ENCODE measurements at regions not wholly inside any gene's neighbourhood (a gene's known extent, or its start where the extent isn't known, plus 50 kb on each side); places are given as distances from the start of the nearest gene placed in this dataset.

GRCh38 chr10:128859738-128860386 lies 607.2 kb upstream of the MGMT start:
- no peak for DNase-seq (ENCODE audit: low read depth)

- DNase-seq (ENCODE audit: low read depth) = no peak
Observed at GRCh38 chr10:128860574-128860973, 606.5 kb upstream of the MGMT start.

- no peak for DNase-seq (ENCODE audit: low read depth)
Observed at GRCh38 chr10:128861018-128861901, 605.8 kb upstream of the MGMT start.

- no peak for DNase-seq (ENCODE audit: low read depth)
Observed at GRCh38 chr10:128863411-128863810, 603.6 kb upstream of the MGMT start.

- no peak for DNase-seq (ENCODE audit: low read depth)
Observed at GRCh38 chr10:128863823-128864405, 603.1 kb upstream of the MGMT start.

- DNase-seq (ENCODE audit: low read depth) = no peak
Observed at GRCh38 chr10:128864554-128865295, 602.3 kb upstream of the MGMT start.

GRCh38 chr10:128865436-128866195 lies 601.4 kb upstream of the MGMT start:
- DNase-seq (ENCODE audit: low read depth) = no peak

- DNase-seq (ENCODE audit: low read depth) = no peak
Observed at GRCh38 chr10:128866551-128866950, 600.5 kb upstream of the MGMT start.

GRCh38 chr10:128867210-128867609 lies 599.8 kb upstream of the MGMT start:
- DNase-seq (ENCODE audit: low read depth) = no peak

- DNase-seq (ENCODE audit: low read depth) = no peak
Observed at GRCh38 chr10:128867819-128868218, 599.2 kb upstream of the MGMT start.

GRCh38 chr10:128868481-128868880 lies 598.6 kb upstream of the MGMT start:
- DNase-seq (ENCODE audit: low read depth) = no peak

GRCh38 chr10:128869101-128869749 lies 597.8 kb upstream of the MGMT start:
- DNase-seq (ENCODE audit: low read depth) = no peak

GRCh38 chr10:128870830-128871597 lies 596.0 kb upstream of the MGMT start:
- no peak for DNase-seq (ENCODE audit: low read depth)

- DNase-seq (ENCODE audit: low read depth) = no peak
Observed at GRCh38 chr10:128871671-128872231, 595.3 kb upstream of the MGMT start.

GRCh38 chr10:128873411-128874054 lies 593.5 kb upstream of the MGMT start:
- DNase-seq (ENCODE audit: low read depth) = no peak

- DNase-seq (ENCODE audit: low read depth) = no peak
Observed at GRCh38 chr10:128874331-128874730, 592.7 kb upstream of the MGMT start.

- DNase-seq (ENCODE audit: low read depth) = peak; percentile 1
Observed at GRCh38 chr10:128875030-128875744, 591.9 kb upstream of the MGMT start.

- peak; percentile 5 for DNase-seq (ENCODE audit: low read depth)
Observed at GRCh38 chr10:128875956-128876736, 590.9 kb upstream of the MGMT start.
